ENCODE measurements at regions not wholly inside any gene's neighbourhood (a gene's known extent, or its start where the extent isn't known, plus 50 kb on each side); places are given as distances from the start of the nearest gene placed in this dataset.

- TF ChIP-seq, protein P1, sequence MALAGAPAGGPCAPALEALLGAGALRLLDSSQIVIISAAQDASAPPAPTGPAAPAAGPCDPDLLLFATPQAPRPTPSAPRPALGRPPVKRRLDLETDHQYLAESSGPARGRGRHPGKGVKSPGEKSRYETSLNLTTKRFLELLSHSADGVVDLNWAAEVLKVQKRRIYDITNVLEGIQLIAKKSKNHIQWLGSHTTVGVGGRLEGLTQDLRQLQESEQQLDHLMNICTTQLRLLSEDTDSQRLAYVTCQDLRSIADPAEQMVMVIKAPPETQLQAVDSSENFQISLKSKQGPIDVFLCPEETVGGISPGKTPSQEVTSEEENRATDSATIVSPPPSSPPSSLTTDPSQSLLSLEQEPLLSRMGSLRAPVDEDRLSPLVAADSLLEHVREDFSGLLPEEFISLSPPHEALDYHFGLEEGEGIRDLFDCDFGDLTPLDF (CRISPR knock-in tag; IDR thresholded peaks at IDR 0.05), result no peak
- TF ChIP-seq MAX (CRISPR knock-in tag; IDR thresholded peaks at IDR 0.05) (no peak), TP53 (CRISPR knock-in tag; IDR thresholded peaks at IDR 0.05) (no peak), NR2C2 (CRISPR knock-in tag; IDR thresholded peaks at IDR 0.05) (no peak), ATF2 (CRISPR knock-in tag; IDR thresholded peaks at IDR 0.05; ENCODE audit: borderline replicate concordance, low read depth) (no peak), CTCF (IDR thresholded peaks at IDR 0.05) (no peak)
- TF ChIP-seq, protein P2, sequence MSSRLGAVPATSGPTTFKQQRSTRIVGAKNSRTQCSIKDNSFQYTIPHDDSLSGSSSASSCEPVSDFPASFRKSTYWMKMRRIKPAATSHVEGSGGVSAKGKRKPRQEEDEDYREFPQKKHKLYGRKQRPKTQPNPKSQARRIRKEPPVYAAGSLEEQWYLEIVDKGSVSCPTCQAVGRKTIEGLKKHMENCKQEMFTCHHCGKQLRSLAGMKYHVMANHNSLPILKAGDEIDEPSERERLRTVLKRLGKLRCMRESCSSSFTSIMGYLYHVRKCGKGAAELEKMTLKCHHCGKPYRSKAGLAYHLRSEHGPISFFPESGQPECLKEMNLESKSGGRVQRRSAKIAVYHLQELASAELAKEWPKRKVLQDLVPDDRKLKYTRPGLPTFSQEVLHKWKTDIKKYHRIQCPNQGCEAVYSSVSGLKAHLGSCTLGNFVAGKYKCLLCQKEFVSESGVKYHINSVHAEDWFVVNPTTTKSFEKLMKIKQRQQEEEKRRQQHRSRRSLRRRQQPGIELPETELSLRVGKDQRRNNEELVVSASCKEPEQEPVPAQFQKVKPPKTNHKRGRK (CRISPR knock-in tag; IDR thresholded peaks at IDR 0.05; ENCODE audit: borderline replicate concordance), result no peak
Observed at GRCh38 chr10:108753326-108753725, 1170.0 kb downstream of the XPNPEP1 start.

Measured in WTC11 (cell line).